Mucosa of descending colon (tissue), 3 donors: ENCODE measurements at regions not wholly inside any gene's neighbourhood (a gene's known extent, or its start where the extent isn't known, plus 50 kb on each side); places are given as distances from the start of the nearest gene placed in this dataset.

ENCODE experiments used
- ATAC-seq: fragments of 200-7000 bp; cut with Tn5 transposase; one replicate; pipeline ENCODE4 v1.9.1; 2020; ENCODE audit warnings: mild to moderate bottlenecking, moderate library complexity
- DNase-seq, 3 donors: peaks; one replicate each; pipeline ENCODE4 v3.0.0-alpha.2; 2020
- H3K36me3 ChIP-seq: fragments of 200-600 bp; one replicate; pipeline ENCODE4 v1.8.0; 2021; ENCODE audit warnings: low read depth, mild to moderate bottlenecking
- H3K4me1 ChIP-seq: fragments of 200-600 bp; one replicate; pipeline ENCODE4 v1.8.0; 2021; ENCODE audit warnings: low read depth, mild to moderate bottlenecking
- H3K4me3 ChIP-seq: fragments of 200-600 bp; one replicate; pipeline ENCODE4 v1.8.0; 2021; ENCODE audit warnings: mild to moderate bottlenecking
- H3K9me3 ChIP-seq: fragments of 200-600 bp; one replicate; pipeline ENCODE4 v1.8.0; 2021; ENCODE audit warnings: mild to moderate bottlenecking
- intact Hi-C, 2 donors: fragments of 100-400 bp; cut with DNase I in 1 of 2; cut with micrococcal nuclease in 1 of 2; formaldehyde crosslinking; loops; one replicate each; pipeline versions ENCODE4 v1.11.0 to v1.11.1; 2022; cut with DNase I, micrococcal nuclease
- TF ChIP-seq, protein P1 (sequence below): fragments of 200-600 bp; IDR thresholded peaks from one replicate; pipeline ENCODE4 v1.8.0; 2022; ENCODE audit warnings: antibody characterized with exemption, mild to moderate bottlenecking
- donor health status: DM: no; HTN: no; CAD: no; lungs with moderate emphysema.
- donor health status: DM: no; HTN: no; CAD: no.
- donor health status: DM: no; HTN: yes; CAD: no.

DNA sequence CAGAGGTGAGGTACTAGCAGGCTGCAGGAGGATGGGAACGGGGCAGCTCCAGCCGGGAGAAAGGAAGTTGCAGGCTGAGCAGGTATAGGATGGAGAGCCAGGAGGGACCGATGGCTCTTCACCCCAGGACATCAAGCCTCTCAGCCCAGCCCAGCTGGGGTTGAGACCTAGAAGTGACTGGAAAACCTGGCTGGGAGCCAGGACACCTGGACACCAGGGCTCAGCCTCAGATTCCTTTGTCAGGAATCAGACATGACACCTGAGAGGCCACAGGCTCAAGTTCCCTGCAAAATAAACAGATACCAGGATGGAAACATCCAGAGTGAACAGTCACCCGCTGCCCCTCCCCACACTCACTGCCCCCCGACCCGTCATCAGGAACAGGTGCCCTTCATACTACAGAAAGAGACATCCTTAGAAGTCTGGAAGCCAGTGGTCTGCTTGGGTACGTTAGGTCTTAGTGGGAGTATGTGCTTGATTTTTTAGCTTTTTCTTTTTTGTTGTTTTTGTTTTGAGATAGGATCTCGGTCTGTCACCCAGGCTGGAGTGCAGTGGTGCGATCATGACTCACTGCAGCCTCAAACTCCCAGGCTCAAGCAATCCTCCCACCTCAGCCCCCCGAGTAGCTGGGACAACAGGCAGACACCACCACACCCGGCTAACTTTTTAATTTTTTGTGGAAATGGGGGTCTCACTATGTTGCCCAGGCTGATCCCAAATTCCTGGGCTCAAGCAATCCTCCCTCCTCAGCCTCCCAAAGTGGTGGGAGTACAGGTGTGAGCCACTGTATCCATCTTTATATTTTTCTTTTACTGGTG is 74.5 kb upstream of the CALM2 start:
- ATAC-seq (no peak), DNase-seq (no peak)
- intact Hi-C loops: no loop called here
- Histone ChIP-seq H3K4me1 (no peaks in the 10 kb centered on the region), H3K4me3 (no peak overlapping the region), H3K9me3 (no peaks in the 10 kb centered on the region), H3K36me3 (no peaks in the 10 kb centered on the region)
- TF ChIP-seq, protein P1, sequence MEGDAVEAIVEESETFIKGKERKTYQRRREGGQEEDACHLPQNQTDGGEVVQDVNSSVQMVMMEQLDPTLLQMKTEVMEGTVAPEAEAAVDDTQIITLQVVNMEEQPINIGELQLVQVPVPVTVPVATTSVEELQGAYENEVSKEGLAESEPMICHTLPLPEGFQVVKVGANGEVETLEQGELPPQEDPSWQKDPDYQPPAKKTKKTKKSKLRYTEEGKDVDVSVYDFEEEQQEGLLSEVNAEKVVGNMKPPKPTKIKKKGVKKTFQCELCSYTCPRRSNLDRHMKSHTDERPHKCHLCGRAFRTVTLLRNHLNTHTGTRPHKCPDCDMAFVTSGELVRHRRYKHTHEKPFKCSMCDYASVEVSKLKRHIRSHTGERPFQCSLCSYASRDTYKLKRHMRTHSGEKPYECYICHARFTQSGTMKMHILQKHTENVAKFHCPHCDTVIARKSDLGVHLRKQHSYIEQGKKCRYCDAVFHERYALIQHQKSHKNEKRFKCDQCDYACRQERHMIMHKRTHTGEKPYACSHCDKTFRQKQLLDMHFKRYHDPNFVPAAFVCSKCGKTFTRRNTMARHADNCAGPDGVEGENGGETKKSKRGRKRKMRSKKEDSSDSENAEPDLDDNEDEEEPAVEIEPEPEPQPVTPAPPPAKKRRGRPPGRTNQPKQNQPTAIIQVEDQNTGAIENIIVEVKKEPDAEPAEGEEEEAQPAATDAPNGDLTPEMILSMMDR: no peak

DNA sequence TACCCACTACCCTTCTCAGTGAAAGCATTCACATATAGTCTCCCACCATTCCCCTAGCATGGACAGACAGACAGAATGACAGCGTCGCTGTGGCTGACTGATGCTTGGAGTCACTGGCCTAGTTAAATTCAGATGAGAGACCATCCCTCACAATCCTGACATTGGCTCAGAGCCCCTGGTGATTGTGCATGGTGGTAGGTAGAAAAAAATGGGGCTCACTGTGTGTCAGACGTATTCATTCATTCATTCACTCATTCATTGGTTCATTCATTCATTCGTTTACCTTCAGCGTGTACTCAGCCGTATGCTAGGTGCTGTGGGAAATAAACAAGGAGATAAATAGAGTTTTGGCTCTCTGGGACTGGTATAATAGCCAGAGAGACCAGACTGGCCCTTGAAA is 73.6 kb upstream of the CALM2 start:
- intact Hi-C loops: no loop called here
- DNase-seq: no peak
- no peak overlapping the region for H3K4me3 ChIP-seq
- no peak for ATAC-seq
- no peaks in the 10 kb centered on the region for H3K36me3 ChIP-seq
- TF ChIP-seq, protein P1: no peak
- H3K4me1 ChIP-seq: no peaks in the 10 kb centered on the region
- no peaks in the 10 kb centered on the region for H3K9me3 ChIP-seq

GRCh38 chr2:47249157-47249900 is 73.0 kb upstream of the CALM2 start:
- H3K4me3 ChIP-seq: no peak overlapping the region
- H3K9me3 ChIP-seq: no peaks in the 10 kb centered on the region
- DNase-seq (no peak), ATAC-seq (no peak)
- H3K36me3 ChIP-seq: no peaks in the 10 kb centered on the region
- H3K4me1 ChIP-seq: no peaks in the 10 kb centered on the region
- TF ChIP-seq, protein P1: no peak
- intact Hi-C loops: no loop called here

DNA sequence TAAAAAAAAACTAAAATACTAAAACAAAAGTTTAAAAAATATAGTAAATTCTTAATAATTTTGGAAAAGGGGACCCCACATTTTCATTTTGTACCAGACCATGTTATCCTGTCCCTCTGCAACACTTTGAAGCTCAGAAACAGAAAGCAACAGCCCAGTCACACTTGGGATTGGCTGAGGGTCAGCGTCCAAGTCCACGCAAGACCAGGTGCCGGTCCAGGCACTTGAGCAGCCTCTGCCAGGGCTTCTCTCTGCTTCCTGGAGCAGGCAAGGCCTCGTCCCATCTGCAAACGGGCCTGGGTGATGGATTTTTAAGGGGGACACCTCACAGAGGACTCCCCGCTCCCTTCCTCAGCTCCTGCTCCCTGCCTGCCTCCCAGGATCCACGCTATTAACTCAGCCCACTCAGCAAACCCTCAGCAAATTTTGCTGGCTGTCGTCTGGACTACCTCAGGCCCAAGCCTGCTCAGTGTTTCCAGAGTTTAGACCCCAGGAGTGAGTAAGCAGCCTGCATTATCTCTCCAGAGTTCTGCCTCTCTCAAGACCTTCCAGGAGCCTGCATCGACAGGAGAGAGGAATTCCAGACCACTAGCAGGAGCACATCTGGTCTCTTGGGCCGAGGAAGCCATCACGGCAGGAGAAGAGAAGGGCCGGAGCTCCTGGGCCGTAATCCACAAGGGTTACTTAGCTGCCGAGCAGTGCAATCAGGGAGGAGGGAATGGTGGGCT is 67.4 kb upstream of the CALM2 start:
- TF ChIP-seq, protein P1: no peak
- H3K4me1 ChIP-seq: no peaks in the 10 kb centered on the region
- intact Hi-C loops: no loop called here

GRCh38 chr2:47241715-47242114 is 65.4 kb upstream of the CALM2 start:
- Histone ChIP-seq H3K9me3 (no peaks in the 10 kb centered on the region), H3K4me1 (no peaks in the 10 kb centered on the region), H3K36me3 (no peaks in the 10 kb centered on the region), H3K4me3 (no peak overlapping the region)
- intact Hi-C loops: no loop called here
- DNase-seq: no peak
- TF ChIP-seq, protein P1: no peak
- no peak for ATAC-seq

More for the DNA sequence above, 67.4 kb upstream of the CALM2 start:
- ATAC-seq: no peak
- no peak overlapping the region for H3K4me3 ChIP-seq
- H3K36me3 ChIP-seq: no peaks in the 10 kb centered on the region
- no peak for DNase-seq
- H3K9me3 ChIP-seq: no peaks in the 10 kb centered on the region
